Gastrocnemius medialis (tissue), 4 donors: ENCODE measurements at regions not wholly inside any gene's neighbourhood (a gene's known extent, or its start where the extent isn't known, plus 50 kb on each side); places are given as distances from the start of the nearest gene placed in this dataset.

ENCODE experiments used
- CTCF ChIP-seq, 5 experiments: fragments of 450-650 bp in 3 of 5; fragments of 200-600 bp in 2 of 5; sonication (generic) in 2 of 5; IDR thresholded peaks in 4 of 5; conservative IDR thresholded peaks in 1 of 5; 1 replicate in 4 of 5; 2 replicates in 1 of 5; pipeline ENCODE4 v1.5.1; 2016 to 2019; ENCODE audit warnings: antibody characterized with exemption in 5 of 5, mild to moderate bottlenecking in 3 of 5, moderate library complexity in 3 of 5
- POLR2A ChIP-seq, 2 donors: fragments of 450-650 bp; IDR thresholded peaks; one replicate each; pipeline ENCODE4 v1.6.1; 2017; ENCODE audit warnings: antibody characterized with exemption in 2 of 2, mild to moderate bottlenecking in 2 of 2, moderate library complexity in 2 of 2

DNA sequence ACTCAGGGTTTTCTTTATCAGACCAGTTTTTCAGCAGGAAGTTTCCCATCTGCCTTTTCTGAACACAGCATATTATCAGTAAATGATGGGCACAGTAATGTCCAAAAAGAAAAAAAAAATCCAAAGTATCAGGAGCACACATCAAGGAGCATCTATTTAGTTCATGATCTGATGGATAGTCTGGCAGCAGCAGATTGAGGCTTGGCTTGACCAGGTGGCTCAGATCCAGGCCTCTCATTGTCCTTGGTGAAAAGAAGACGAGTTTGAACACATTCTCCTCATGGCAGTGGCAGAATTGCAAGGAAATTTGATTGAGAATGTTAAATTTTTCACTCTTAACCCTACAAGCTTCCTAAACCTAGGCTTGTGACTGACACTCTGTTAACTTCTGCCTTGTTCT, 192.9 kb downstream of the OXSM start:
- TF ChIP-seq CTCF (IDR thresholded peaks at IDR 0.05 in 4 of 5, conservative IDR thresholded peaks at IDR 0.05 in 1 of 5): no peak
- no peak for TF ChIP-seq POLR2A (IDR thresholded peaks at IDR 0.05)
